Psoas muscle (tissue), 7 donors: ENCODE measurements at regions not wholly inside any gene's neighbourhood (a gene's known extent, or its start where the extent isn't known, plus 50 kb on each side); places are given as distances from the start of the nearest gene placed in this dataset.

Source experiments
- ATAC-seq, 4 donors: fragments of 200-7000 bp; cut with Tn5 transposase; one replicate each; pipeline ENCODE4 v1.9.1; 2020; ENCODE audit warnings: moderate library complexity in 3 of 4, mild to moderate bottlenecking in 2 of 4
- DNase-seq, 2 donors: peaks; one replicate each; pipeline ENCODE4 v3.0.0-alpha.2; 2020
- H3K27ac ChIP-seq: fragments of 200-600 bp; one replicate; pipeline ENCODE4 v1.8.0; 2022
- H3K27me3 ChIP-seq, 3 donors: fragments of 200-600 bp in 1 of 3; one replicate each; pipeline versions ENCODE4 v1.6.1 to v1.8.0; 2013 to 2022; ENCODE audit warnings: low read length in 2 of 3, mild to moderate bottlenecking in 2 of 3, moderate library complexity in 1 of 3; ENCODE audit not compliant: insufficient read depth in 3 of 3
- H3K36me3 ChIP-seq, 2 donors: fragments of 200-600 bp in 1 of 2; one replicate each; pipeline versions ENCODE4 v1.6.1 to v1.8.0; 2013 to 2022; ENCODE audit warnings: low read depth in 1 of 2, mild to moderate bottlenecking in 1 of 2, moderate library complexity in 1 of 2; ENCODE audit not compliant: insufficient read depth in 1 of 2
- H3K4me1 ChIP-seq: fragments of 200-600 bp; one replicate; pipeline ENCODE4 v1.8.0; 2022
- H3K4me3 ChIP-seq: fragments of 200-600 bp; one replicate; pipeline ENCODE4 v1.8.0; 2022; ENCODE audit warnings: mild to moderate bottlenecking
- H3K9me3 ChIP-seq: fragments of 200-600 bp; one replicate; pipeline ENCODE4 v1.8.0; 2022
- WGBS, 3 donors: extraction: QIAGEN DNeasy Blood & Tissue Kit; methylation state at CpG; one replicate each; pipeline versions ENCODE4 v1.1.6 to v1.1.7; 2013; 5-methylcytosine and 5-hydroxymethylcytosine counted together
- intact Hi-C, 2 donors: fragments of 100-400 bp; cut with DNase I; formaldehyde crosslinking; loops; one replicate each; pipeline versions ENCODE4 v1.11.0 to v1.14.2; 2022
- TF ChIP-seq, protein P1 (sequence below): fragments of 200-600 bp; IDR thresholded peaks from one replicate; pipeline ENCODE4 v1.8.0; 2022; ENCODE audit warnings: antibody characterized with exemption
- donor health status: healthy with polysubstance abuse.
- donor health status: DM: no; HTN: no; CAD: no; lungs with moderate emphysema.
- donor health status: Bipolar disorder and iron deficiency.
- donor health status: healthy.
- donor health status: DM: yes; HTN: yes; CAD: no.
- donor health status: DM: no; HTN: no; CAD: no.
- donor health status: DM: yes; HTN: yes; CAD: no.

DNA sequence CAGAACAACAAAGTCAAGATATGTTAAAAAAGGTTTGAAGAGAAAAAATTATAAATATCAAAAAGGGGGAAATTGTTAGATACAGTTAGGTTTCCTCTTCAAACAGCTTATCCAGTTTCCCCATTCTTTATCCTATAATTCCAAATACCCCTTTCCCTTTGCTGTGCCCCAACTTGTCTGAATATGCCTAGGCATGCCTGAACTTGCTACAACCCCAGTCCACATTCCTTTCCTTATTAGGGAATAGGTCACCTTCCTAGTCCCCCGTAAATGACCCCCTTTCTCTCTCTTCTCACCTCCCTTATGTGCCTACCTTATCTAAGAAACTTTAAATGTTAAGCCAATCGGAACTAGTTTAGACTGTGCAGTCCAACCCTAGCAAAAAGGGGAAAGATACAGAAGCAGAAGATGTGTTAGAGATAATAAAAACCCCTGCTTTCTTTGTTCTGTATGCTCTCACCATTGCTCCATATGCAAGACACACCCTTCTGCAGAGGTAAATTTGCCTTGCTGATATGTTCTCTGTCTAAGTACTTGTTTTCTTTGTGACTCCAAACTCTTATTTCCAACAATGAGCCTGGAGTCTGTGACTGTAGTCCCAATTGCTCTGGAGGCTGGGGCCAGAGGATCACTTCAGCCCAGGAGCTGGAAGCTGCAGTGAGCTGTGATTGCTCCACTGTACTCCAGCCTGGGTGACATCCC is 810.1 kb downstream of the PLA2G4A start:
- no peaks in the 10 kb centered on the region for H3K9me3 ChIP-seq
- no peak overlapping the region for H3K27ac ChIP-seq
- H3K4me1 ChIP-seq: no peaks in the 10 kb centered on the region
- TF ChIP-seq, protein P1, sequence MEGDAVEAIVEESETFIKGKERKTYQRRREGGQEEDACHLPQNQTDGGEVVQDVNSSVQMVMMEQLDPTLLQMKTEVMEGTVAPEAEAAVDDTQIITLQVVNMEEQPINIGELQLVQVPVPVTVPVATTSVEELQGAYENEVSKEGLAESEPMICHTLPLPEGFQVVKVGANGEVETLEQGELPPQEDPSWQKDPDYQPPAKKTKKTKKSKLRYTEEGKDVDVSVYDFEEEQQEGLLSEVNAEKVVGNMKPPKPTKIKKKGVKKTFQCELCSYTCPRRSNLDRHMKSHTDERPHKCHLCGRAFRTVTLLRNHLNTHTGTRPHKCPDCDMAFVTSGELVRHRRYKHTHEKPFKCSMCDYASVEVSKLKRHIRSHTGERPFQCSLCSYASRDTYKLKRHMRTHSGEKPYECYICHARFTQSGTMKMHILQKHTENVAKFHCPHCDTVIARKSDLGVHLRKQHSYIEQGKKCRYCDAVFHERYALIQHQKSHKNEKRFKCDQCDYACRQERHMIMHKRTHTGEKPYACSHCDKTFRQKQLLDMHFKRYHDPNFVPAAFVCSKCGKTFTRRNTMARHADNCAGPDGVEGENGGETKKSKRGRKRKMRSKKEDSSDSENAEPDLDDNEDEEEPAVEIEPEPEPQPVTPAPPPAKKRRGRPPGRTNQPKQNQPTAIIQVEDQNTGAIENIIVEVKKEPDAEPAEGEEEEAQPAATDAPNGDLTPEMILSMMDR: no peak
- DNase-seq: no peak
- no peak overlapping the region for H3K4me3 ChIP-seq
- WGBS, 3 donors: 80 to 86% (median 82%) methylated on average over 2 of the region's 2 CpGs
- no peak for ATAC-seq
- no peaks in the 10 kb centered on the region for H3K36me3 ChIP-seq
- intact Hi-C loops: no loop called here
- H3K27me3 ChIP-seq: no peaks in the 10 kb centered on the region

DNA sequence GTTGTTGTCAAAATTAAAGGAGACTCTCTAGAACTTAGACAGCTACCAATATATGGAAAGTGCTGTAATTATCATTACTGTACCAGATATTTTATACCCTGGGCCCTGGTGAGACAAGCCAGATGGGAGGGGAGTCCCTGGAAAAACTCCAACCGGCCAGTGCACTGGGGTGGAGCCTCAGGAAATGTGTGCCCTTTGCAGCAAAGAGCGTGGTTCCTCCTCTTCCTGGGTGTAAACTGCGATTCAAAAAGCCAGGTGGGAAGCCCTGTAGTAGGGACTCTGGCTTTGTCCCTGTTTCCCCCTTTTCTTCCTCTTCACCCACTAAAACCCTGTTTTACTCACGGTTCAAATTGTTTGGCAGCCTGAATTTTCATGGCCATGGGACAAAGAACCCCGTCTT is 812.3 kb downstream of the PLA2G4A start:
- 77 to 86% (median 81%) methylated on average over 5 of the region's 5 CpGs for WGBS, 3 donors
- no peak overlapping the region for H3K27ac ChIP-seq
- DNase-seq: no peak
- no peaks in the 10 kb centered on the region for H3K9me3 ChIP-seq
- intact Hi-C loops: no loop called here
- H3K4me1 ChIP-seq: no peaks in the 10 kb centered on the region
- TF ChIP-seq, protein P1: no peak
- no peak for ATAC-seq
- H3K36me3 ChIP-seq: no peaks in the 10 kb centered on the region
- no peaks in the 10 kb centered on the region for H3K27me3 ChIP-seq
- no peak overlapping the region for H3K4me3 ChIP-seq

DNA sequence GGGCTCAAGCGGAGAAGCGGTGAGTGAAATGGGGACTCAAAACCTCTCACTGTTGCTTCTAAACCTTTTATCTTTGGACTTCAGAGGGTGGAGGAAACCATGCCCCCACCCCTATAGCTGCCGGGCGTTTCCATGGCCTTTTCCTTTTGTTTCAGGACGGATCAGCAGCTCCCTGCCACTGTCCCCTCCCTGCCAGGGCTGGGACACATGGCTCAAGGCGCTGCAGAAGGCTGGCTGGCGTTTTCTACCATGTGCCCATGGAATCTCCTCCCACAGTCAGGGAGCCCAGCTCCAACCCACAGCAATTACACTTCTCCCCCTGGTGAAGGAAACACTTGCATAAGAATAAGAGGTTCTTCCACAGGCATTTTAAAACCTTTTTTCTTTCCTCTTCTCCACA is 812.7 kb downstream of the PLA2G4A start:
- Histone ChIP-seq H3K4me1 (no peaks in the 10 kb centered on the region), H3K36me3 (no peaks in the 10 kb centered on the region), H3K4me3 (no peak overlapping the region), H3K27me3 (no peaks in the 10 kb centered on the region), H3K9me3 (no peaks in the 10 kb centered on the region), H3K27ac (no peak overlapping the region)
- intact Hi-C loops: no loop called here
- WGBS, 3 donors: 81 to 85% (median 83%) methylated on average over 7 of the region's 7 CpGs
- TF ChIP-seq, protein P1: no peak
- no peak for DNase-seq
- ATAC-seq: no peak

DNA sequence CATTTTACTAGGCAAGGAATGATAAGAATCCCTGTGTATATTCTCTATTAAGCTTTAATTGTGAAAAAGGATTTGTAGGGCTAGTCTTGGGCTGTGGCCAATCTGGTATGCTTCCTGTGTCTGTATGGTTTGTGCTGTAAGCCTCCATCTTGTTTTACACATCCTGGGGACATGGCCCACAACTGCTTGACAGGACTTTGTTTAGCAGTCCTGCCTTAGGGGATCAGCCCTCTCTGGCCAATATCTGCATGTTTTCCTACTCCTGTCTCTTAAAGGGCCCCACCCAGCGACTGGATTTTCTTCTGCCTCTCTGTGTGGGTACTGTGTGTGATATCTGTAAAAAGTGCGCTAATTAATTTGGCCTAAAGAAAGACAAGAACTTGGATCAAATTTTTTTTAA is 813.2 kb downstream of the PLA2G4A start:
- intact Hi-C loops: no loop called here
- DNase-seq: no peak
- Histone ChIP-seq H3K9me3 (no peaks in the 10 kb centered on the region), H3K4me1 (no peaks in the 10 kb centered on the region), H3K4me3 (no peak overlapping the region), H3K27ac (no peak overlapping the region), H3K27me3 (no peaks in the 10 kb centered on the region), H3K36me3 (no peaks in the 10 kb centered on the region)
- TF ChIP-seq, protein P1: no peak
- no peak for ATAC-seq
- WGBS, 3 donors: 77 to 91% (median 87%) methylated on average over 2 of the region's 2 CpGs

DNA sequence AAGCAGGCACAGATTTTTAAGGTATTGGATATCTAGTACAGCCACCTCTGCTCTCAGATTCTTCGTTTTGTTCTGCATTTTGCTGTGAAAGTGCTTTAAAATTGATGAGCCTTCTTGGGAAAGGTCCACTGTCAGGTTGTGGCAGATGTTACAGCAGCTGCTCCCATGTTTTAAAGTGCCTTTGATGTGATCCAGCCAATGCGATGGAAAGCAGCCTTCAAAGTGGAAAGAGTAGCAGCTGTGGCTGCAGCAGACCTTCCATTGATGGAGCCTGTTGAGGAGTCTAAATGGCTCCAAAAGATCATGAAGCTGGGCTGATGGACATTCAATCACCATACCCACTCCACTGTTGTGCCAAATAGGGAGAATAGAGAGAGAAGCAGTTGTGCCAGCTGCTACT is 816.9 kb downstream of the PLA2G4A start:
- H3K27me3 ChIP-seq: no peaks in the 10 kb centered on the region
- DNase-seq (no peak), ATAC-seq (no peak)
- no peaks in the 10 kb centered on the region for H3K9me3 ChIP-seq
- H3K4me1 ChIP-seq: no peaks in the 10 kb centered on the region
- intact Hi-C loops: no loop called here
- no peak overlapping the region for H3K4me3 ChIP-seq
- TF ChIP-seq, protein P1: no peak
- no peaks in the 10 kb centered on the region for H3K36me3 ChIP-seq
- H3K27ac ChIP-seq: no peak overlapping the region
- 19 to 22% (median 19%) methylated on average over 2 of the region's 2 CpGs for WGBS, 3 donors
